ENCODE measurements at regions not wholly inside any gene's neighbourhood (a gene's known extent, or its start where the extent isn't known, plus 50 kb on each side); places are given as distances from the start of the nearest gene placed in this dataset.

- Histone ChIP-seq H3K9me3 (ENCODE audit: low read depth, low read length) (no peaks in the 10 kb centered on the region), H3K4me1 (ENCODE audit: insufficient read depth, low read length) (no peaks in the 10 kb centered on the region), H3K27ac (ENCODE audit: low read depth, low read length) (no peak overlapping the region), H4K20me1 (ENCODE audit: insufficient read depth, low read length) (no peaks in the 10 kb centered on the region), H3K36me3 (ENCODE audit: insufficient read depth, low read length) (no peaks in the 10 kb centered on the region), H3K79me2 (ENCODE audit: insufficient read depth, low read length) (no peaks in the 10 kb centered on the region), H2AFZ (ENCODE audit: low read length) (no peak overlapping the region), H3K4me2 (ENCODE audit: insufficient read depth, low read length) (no peak overlapping the region), H3K27me3 (ENCODE audit: insufficient read depth, low read length) (no peaks in the 10 kb centered on the region), H3K4me3 (ENCODE audit: insufficient read depth, low read length) (no peak overlapping the region)
- no peak for DNase-seq (ENCODE audit: insufficient read length, low spot score, missing footprints)
- TF ChIP-seq CTCF (IDR thresholded peaks at IDR 0.05; ENCODE audit: extremely low read depth, low read depth, low read length) = no peak
Observed at GRCh38 chr11:134504146-134504905, 92.3 kb upstream of the B3GAT1 start.

GRCh38 chr11:134503596-134503995, 91.6 kb upstream of the B3GAT1 start:
- no peak for DNase-seq (ENCODE audit: insufficient read length, low spot score, missing footprints)
- Histone ChIP-seq H3K4me3 (ENCODE audit: insufficient read depth, low read length) (no peak overlapping the region), H3K9me3 (ENCODE audit: low read depth, low read length) (no peaks in the 10 kb centered on the region), H3K27me3 (ENCODE audit: insufficient read depth, low read length) (no peaks in the 10 kb centered on the region), H3K79me2 (ENCODE audit: insufficient read depth, low read length) (no peaks in the 10 kb centered on the region), H4K20me1 (ENCODE audit: insufficient read depth, low read length) (no peaks in the 10 kb centered on the region), H3K27ac (ENCODE audit: low read depth, low read length) (no peak overlapping the region), H2AFZ (ENCODE audit: low read length) (no peak overlapping the region), H3K36me3 (ENCODE audit: insufficient read depth, low read length) (no peaks in the 10 kb centered on the region), H3K4me2 (ENCODE audit: insufficient read depth, low read length) (no peak overlapping the region), H3K4me1 (ENCODE audit: insufficient read depth, low read length) (no peaks in the 10 kb centered on the region)
- TF ChIP-seq CTCF (IDR thresholded peaks at IDR 0.05; ENCODE audit: extremely low read depth, low read depth, low read length) = no peak

- H4K20me1 ChIP-seq (ENCODE audit: insufficient read depth, low read length) = no peaks in the 10 kb centered on the region
- no peaks in the 10 kb centered on the region for H3K9me3 ChIP-seq (ENCODE audit: low read depth, low read length)
- DNase-seq (ENCODE audit: insufficient read length, low spot score, missing footprints) = no peak
- no peak overlapping the region for H3K4me3 ChIP-seq (ENCODE audit: insufficient read depth, low read length)
- H2AFZ ChIP-seq (ENCODE audit: low read length) = no peak overlapping the region
- H3K4me1 ChIP-seq (ENCODE audit: insufficient read depth, low read length) = no peaks in the 10 kb centered on the region
- TF ChIP-seq CTCF (IDR thresholded peaks at IDR 0.05; ENCODE audit: extremely low read depth, low read depth, low read length) = no peak
- no peaks in the 10 kb centered on the region for H3K27me3 ChIP-seq (ENCODE audit: insufficient read depth, low read length)
- no peak overlapping the region for H3K4me2 ChIP-seq (ENCODE audit: insufficient read depth, low read length)
- H3K36me3 ChIP-seq (ENCODE audit: insufficient read depth, low read length) = no peaks in the 10 kb centered on the region
- no peak overlapping the region for H3K27ac ChIP-seq (ENCODE audit: low read depth, low read length)
- H3K79me2 ChIP-seq (ENCODE audit: insufficient read depth, low read length) = no peaks in the 10 kb centered on the region
Observed at GRCh38 chr11:134503100-134503499, 91.1 kb upstream of the B3GAT1 start.

- no peak for TF ChIP-seq CTCF (IDR thresholded peaks at IDR 0.05; ENCODE audit: extremely low read depth, low read depth, low read length)
- no peak overlapping the region for H3K4me3 ChIP-seq (ENCODE audit: insufficient read depth, low read length)
- no peaks in the 10 kb centered on the region for H3K9me3 ChIP-seq (ENCODE audit: low read depth, low read length)
- H4K20me1 ChIP-seq (ENCODE audit: insufficient read depth, low read length) = no peaks in the 10 kb centered on the region
- no peaks in the 10 kb centered on the region for H3K36me3 ChIP-seq (ENCODE audit: insufficient read depth, low read length)
- H3K4me1 ChIP-seq (ENCODE audit: insufficient read depth, low read length) = no peaks in the 10 kb centered on the region
- H3K4me2 ChIP-seq (ENCODE audit: insufficient read depth, low read length) = no peak overlapping the region
- DNase-seq (ENCODE audit: insufficient read length, low spot score, missing footprints) = no peak
- H3K27ac ChIP-seq (ENCODE audit: low read depth, low read length) = no peak overlapping the region
- no peaks in the 10 kb centered on the region for H3K27me3 ChIP-seq (ENCODE audit: insufficient read depth, low read length)
- no peaks in the 10 kb centered on the region for H3K79me2 ChIP-seq (ENCODE audit: insufficient read depth, low read length)
- H2AFZ ChIP-seq (ENCODE audit: low read length) = no peak overlapping the region
Observed at GRCh38 chr11:134502153-134502550, 90.1 kb upstream of the B3GAT1 start.

All from osteoblast (primary cell).